GM21529 (cell line): ENCODE measurements at regions not wholly inside any gene's neighbourhood (a gene's known extent, or its start where the extent isn't known, plus 50 kb on each side); places are given as distances from the start of the nearest gene placed in this dataset.
"Not testable (repeated sequence)": the region's sequence is repeated elsewhere in the genome, so short reads cannot be mapped to it uniquely, and the experiment has no call there.

Source experiments
- ATAC-seq: cut with Tn5 transposase; IDR thresholded peaks from one replicate; pipeline ENCODE4 v1.9.1; 2021; ENCODE audit not compliant: unreplicated experiment

- no peak for ATAC-seq
These were observed 280.4 kb downstream of the HS3ST3B1 start for GRCh38 chr17:14581186-14581830.

- ATAC-seq: no peak
These were observed 279.6 kb downstream of the HS3ST3B1 start for GRCh38 chr17:14580499-14580898.

GRCh38 chr17:14579716-14580115, 278.8 kb downstream of the HS3ST3B1 start:
- no peak for ATAC-seq

GRCh38 chr17:14575471-14575953, 274.6 kb downstream of the HS3ST3B1 start:
- no peak for ATAC-seq

- not testable (repeated sequence) for ATAC-seq
These were observed 259.4 kb downstream of the HS3ST3B1 start for GRCh38 chr17:14560325-14560724.

GRCh38 chr17:14559264-14560119, 258.6 kb downstream of the HS3ST3B1 start:
- ATAC-seq: no peak

GRCh38 chr17:14557480-14557879, 256.6 kb downstream of the HS3ST3B1 start:
- no peak for ATAC-seq

GRCh38 chr17:14553847-14554246, 253.0 kb downstream of the HS3ST3B1 start:
- no peak for ATAC-seq

GRCh38 chr17:14552306-14552705, 251.4 kb downstream of the HS3ST3B1 start:
- no peak for ATAC-seq

- ATAC-seq: no peak
These were observed 246.7 kb downstream of the HS3ST3B1 start for GRCh38 chr17:14547556-14547955.

GRCh38 chr17:14547016-14547415, 246.1 kb downstream of the HS3ST3B1 start:
- no peak for ATAC-seq

- ATAC-seq: no peak
These were observed 244.4 kb downstream of the HS3ST3B1 start for GRCh38 chr17:14545156-14545906.

GRCh38 chr17:14541714-14542113, 240.8 kb downstream of the HS3ST3B1 start:
- no peak for ATAC-seq

- ATAC-seq: no peak
These were observed 238.9 kb downstream of the HS3ST3B1 start for GRCh38 chr17:14539801-14540200.

GRCh38 chr17:14532242-14532641, 231.4 kb downstream of the HS3ST3B1 start:
- ATAC-seq: not testable (repeated sequence)

- no peak for ATAC-seq
These were observed 224.9 kb downstream of the HS3ST3B1 start for GRCh38 chr17:14525551-14526455.

- ATAC-seq: no peak
These were observed 222.0 kb downstream of the HS3ST3B1 start for GRCh38 chr17:14522795-14523387.

- not testable (repeated sequence) for ATAC-seq
These were observed 218.0 kb downstream of the HS3ST3B1 start for GRCh38 chr17:14518919-14519318.

- ATAC-seq: no peak
These were observed 214.1 kb downstream of the HS3ST3B1 start for GRCh38 chr17:14514973-14515372.

- ATAC-seq: no peak
These were observed 213.0 kb downstream of the HS3ST3B1 start for GRCh38 chr17:14513835-14514234.
